ENCODE measurements at regions not wholly inside any gene's neighbourhood (a gene's known extent, or its start where the extent isn't known, plus 50 kb on each side); places are given as distances from the start of the nearest gene placed in this dataset.

- intact Hi-C loops (cut with micrococcal nuclease; ENCODE audit: unreplicated experiment), result no loop called here
- TF ChIP-seq, protein P1, sequence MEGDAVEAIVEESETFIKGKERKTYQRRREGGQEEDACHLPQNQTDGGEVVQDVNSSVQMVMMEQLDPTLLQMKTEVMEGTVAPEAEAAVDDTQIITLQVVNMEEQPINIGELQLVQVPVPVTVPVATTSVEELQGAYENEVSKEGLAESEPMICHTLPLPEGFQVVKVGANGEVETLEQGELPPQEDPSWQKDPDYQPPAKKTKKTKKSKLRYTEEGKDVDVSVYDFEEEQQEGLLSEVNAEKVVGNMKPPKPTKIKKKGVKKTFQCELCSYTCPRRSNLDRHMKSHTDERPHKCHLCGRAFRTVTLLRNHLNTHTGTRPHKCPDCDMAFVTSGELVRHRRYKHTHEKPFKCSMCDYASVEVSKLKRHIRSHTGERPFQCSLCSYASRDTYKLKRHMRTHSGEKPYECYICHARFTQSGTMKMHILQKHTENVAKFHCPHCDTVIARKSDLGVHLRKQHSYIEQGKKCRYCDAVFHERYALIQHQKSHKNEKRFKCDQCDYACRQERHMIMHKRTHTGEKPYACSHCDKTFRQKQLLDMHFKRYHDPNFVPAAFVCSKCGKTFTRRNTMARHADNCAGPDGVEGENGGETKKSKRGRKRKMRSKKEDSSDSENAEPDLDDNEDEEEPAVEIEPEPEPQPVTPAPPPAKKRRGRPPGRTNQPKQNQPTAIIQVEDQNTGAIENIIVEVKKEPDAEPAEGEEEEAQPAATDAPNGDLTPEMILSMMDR (IDR thresholded peaks at IDR 0.05; ENCODE audit: unreplicated experiment), result no peak
- BruUV-seq (replicated peaks), result no TSS peak
- Mint-ChIP-seq H3K27ac (ENCODE audit: unreplicated experiment) (no peak overlapping the region), H3K27me3 (ENCODE audit: unreplicated experiment) (no peaks in the 10 kb centered on the region), H3K4me3 (ENCODE audit: low read depth, unreplicated experiment) (no peak overlapping the region), H3K4me1 (ENCODE audit: low read depth, unreplicated experiment) (no peaks in the 10 kb centered on the region), H3K36me3 (ENCODE audit: insufficient read depth, unreplicated experiment) (no peaks in the 10 kb centered on the region), H3K9me3 (ENCODE audit: low read depth, unreplicated experiment) (peaks cover 2% of the 10 kb centered on the region)
- CTCF ChIA-PET, result no interaction called here
- no peak for DNase-seq
These were observed 333.8 kb upstream of the PTBP2 start for GRCh38 chr1:96387785-96388184.

DNA sequence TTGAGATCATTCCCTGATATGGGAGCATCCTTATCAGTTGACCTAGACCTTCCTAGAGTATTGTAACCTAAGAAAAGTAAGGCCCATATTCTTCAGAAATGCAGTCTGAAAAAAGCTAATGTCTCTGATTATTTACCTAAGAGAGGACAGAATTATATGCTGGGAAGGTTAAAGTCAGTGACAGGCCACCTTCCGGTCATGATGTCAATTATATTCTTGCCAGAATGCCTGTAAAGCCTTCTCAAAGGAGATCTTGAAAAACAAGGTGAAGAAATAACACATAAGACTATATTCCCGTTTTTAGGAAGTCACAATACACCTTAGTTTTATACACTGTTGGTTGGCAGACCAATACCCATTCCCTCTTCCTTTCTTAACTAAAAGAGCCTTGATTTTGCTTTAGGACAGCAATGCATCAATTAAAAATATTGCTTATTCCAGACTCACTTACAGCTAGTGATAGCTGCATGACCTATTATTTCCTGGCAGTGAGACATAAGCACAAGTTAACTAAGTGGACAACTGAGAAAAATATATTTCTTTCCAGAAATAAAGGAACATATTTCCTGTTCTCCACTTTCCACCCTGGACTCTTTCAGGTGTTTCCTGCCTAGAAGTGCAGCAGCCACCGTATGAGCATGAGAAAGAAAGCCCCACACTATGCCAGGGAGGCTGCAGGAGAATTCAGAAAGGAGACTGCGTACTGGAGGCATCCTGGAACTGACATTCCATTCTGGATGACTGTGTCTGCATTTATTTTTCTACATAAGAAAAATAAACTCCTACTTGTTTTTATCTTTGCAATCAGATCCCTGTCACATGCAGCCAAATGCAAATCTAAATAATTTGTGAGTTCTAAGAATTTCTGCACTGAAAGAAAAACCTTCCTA, 332.9 kb upstream of the PTBP2 start:
- intact Hi-C loops (cut with micrococcal nuclease; ENCODE audit: unreplicated experiment), result no loop called here
- Mint-ChIP-seq H3K27me3 (ENCODE audit: unreplicated experiment) (no peaks in the 10 kb centered on the region), H3K27ac (ENCODE audit: unreplicated experiment) (no peak overlapping the region), H3K4me3 (ENCODE audit: low read depth, unreplicated experiment) (no peak overlapping the region), H3K4me1 (ENCODE audit: low read depth, unreplicated experiment) (no peaks in the 10 kb centered on the region), H3K36me3 (ENCODE audit: insufficient read depth, unreplicated experiment) (no peaks in the 10 kb centered on the region), H3K9me3 (ENCODE audit: low read depth, unreplicated experiment) (peaks cover 2% of the 10 kb centered on the region)
- TF ChIP-seq, protein P1 (IDR thresholded peaks at IDR 0.05; ENCODE audit: unreplicated experiment), result no peak
- DNase-seq, result no peak
- BruUV-seq (replicated peaks), result no TSS peak
- CTCF ChIA-PET, result no interaction called here

- TF ChIP-seq, protein P1 (IDR thresholded peaks at IDR 0.05; ENCODE audit: unreplicated experiment), result no peak
- CTCF ChIA-PET, result no interaction called here
- DNase-seq, result no peak
These were observed 321.5 kb upstream of the PTBP2 start for GRCh38 chr1:96400089-96400488.

DNA sequence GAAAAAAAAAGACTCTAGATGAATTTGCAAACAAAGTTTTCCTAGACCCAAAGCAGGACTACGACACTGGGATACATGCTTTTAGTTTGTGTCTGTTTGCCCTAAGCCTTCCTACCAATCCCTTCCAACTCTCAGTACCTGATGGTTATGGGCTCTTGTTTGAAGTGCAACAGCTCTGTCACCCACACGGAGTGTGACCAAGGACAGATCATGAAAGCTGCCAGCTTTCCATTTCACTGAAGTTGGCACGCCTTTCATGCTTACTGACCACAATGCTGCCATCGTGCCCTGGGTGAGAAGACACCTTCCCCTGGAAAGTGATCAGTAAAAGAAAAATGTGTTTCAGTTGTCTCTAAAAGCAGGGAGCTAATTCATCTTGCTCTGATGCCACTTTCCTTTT, 312.5 kb upstream of the PTBP2 start:
- H3K27me3 Mint-ChIP-seq (ENCODE audit: unreplicated experiment), result no peaks in the 10 kb centered on the region
- TF ChIP-seq, protein P1 (IDR thresholded peaks at IDR 0.05; ENCODE audit: unreplicated experiment), result no peak
- no peak overlapping the region for H3K4me3 Mint-ChIP-seq (ENCODE audit: low read depth, unreplicated experiment)
- H3K36me3 Mint-ChIP-seq (ENCODE audit: insufficient read depth, unreplicated experiment), result no peaks in the 10 kb centered on the region
- H3K27ac Mint-ChIP-seq (ENCODE audit: unreplicated experiment), result no peak overlapping the region
- CTCF ChIA-PET, result no interaction called here
- no peak for DNase-seq
- no TSS peak for BruUV-seq (replicated peaks)
- no peaks in the 10 kb centered on the region for H3K4me1 Mint-ChIP-seq (ENCODE audit: low read depth, unreplicated experiment)
- intact Hi-C loops (cut with micrococcal nuclease; ENCODE audit: unreplicated experiment), result no loop called here
- peaks cover 2% of the 10 kb centered on the region for H3K9me3 Mint-ChIP-seq (ENCODE audit: low read depth, unreplicated experiment)

More at GRCh38 chr1:96400089-96400488, 321.5 kb upstream of the PTBP2 start:
- H3K27ac Mint-ChIP-seq (ENCODE audit: unreplicated experiment), result no peak overlapping the region
- intact Hi-C loops (cut with micrococcal nuclease; ENCODE audit: unreplicated experiment), result no loop called here
- H3K4me3 Mint-ChIP-seq (ENCODE audit: low read depth, unreplicated experiment), result no peak overlapping the region
- H3K27me3 Mint-ChIP-seq (ENCODE audit: unreplicated experiment), result no peaks in the 10 kb centered on the region
- no peaks in the 10 kb centered on the region for H3K4me1 Mint-ChIP-seq (ENCODE audit: low read depth, unreplicated experiment)
- no TSS peak for BruUV-seq (replicated peaks)
- peaks cover 2% of the 10 kb centered on the region for H3K9me3 Mint-ChIP-seq (ENCODE audit: low read depth, unreplicated experiment)
- H3K36me3 Mint-ChIP-seq (ENCODE audit: insufficient read depth, unreplicated experiment), result no peaks in the 10 kb centered on the region

Measured in Calu3 (cell line).